B cell (primary cell): ENCODE measurements at regions not wholly inside any gene's neighbourhood (a gene's known extent, or its start where the extent isn't known, plus 50 kb on each side); places are given as distances from the start of the nearest gene placed in this dataset.

Experiments used
- ATAC-seq: fragments of 200-7000 bp; cut with Tn5 transposase; one replicate; pipeline ENCODE4 v1.10.0; 2021; ENCODE audit warnings: low read depth, mild to moderate bottlenecking, moderate number of reproducible peaks, moderate library complexity
- CTCF ChIA-PET: fragments of 350-600 bp; sonication (Branson Sonifier 250); formaldehyde crosslinking; loops from one replicate; lab custom pipeline; 2021; ENCODE audit warnings: antibody characterized with exemption, inconsistent platforms; lab: Charles Lee
- POLR2A ChIA-PET: fragments of 350-600 bp; sonication (Branson Sonifier 250); formaldehyde crosslinking; loops from one replicate; lab custom pipeline; 2021; ENCODE audit warnings: antibody characterized with exemption; lab: Charles Lee
- DNase-seq: peaks from one replicate; pipeline ENCODE4 v3.0.0; 2013
- H2AFZ ChIP-seq: 2 replicates; pipeline ENCODE4 v1.6.1; 2012; ENCODE audit warnings: mild to moderate bottlenecking, low read depth, low read length; ENCODE audit not compliant: insufficient read depth, poor library complexity, severe bottlenecking
- H3K27ac ChIP-seq, 2 donors: 1 replicate in 1 of 2; 2 replicates in 1 of 2; pipeline ENCODE4 v1.5.1; 2012 to 2013; ENCODE audit warnings: low read length in 2 of 2, mild to moderate bottlenecking in 2 of 2, moderate library complexity in 1 of 2
- H3K27me3 ChIP-seq, 4 experiments: fragments of 200-600 bp in 1 of 4; sonication (generic) in 1 of 4; replicated peaks in 1 of 4; 1 replicate in 2 of 4; 2 replicates in 2 of 4; pipeline versions ENCODE4 v1.6.1 to v1.7.0; 2013 to 2016; ENCODE audit warnings: low read length in 3 of 4, mild to moderate bottlenecking in 2 of 4, mixed read lengths in 1 of 4, moderate library complexity in 1 of 4; ENCODE audit not compliant: insufficient read depth in 4 of 4, control insufficient read depth in 3 of 4; ENCODE audit errors: control extremely low read depth in 1 of 4
- H3K36me3 ChIP-seq, 2 experiments: replicated peaks in 1 of 2; 1 replicate in 1 of 2; 2 replicates in 1 of 2; pipeline versions ENCODE4 v1.6.1 to v1.7.1; 2013; ENCODE audit warnings: low read length in 1 of 2; ENCODE audit not compliant: insufficient read depth in 2 of 2, control insufficient read depth in 1 of 2; ENCODE audit errors: control extremely low read depth in 1 of 2, extremely low read depth in 1 of 2
- H3K4me1 ChIP-seq, 2 donors: fragments of 200-600 bp in 1 of 2; sonication (generic) in 1 of 2; 1 replicate in 1 of 2; 2 replicates in 1 of 2; pipeline versions ENCODE4 v1.5.1 to v1.6.1; 2013 to 2017; ENCODE audit warnings: low read length in 2 of 2; ENCODE audit not compliant: control insufficient read depth in 2 of 2, insufficient read depth in 2 of 2
- H3K4me2 ChIP-seq: replicated peaks from 2 replicates; pipeline ENCODE3; 2012; ENCODE audit warnings: mild to moderate bottlenecking, low read depth, low read length; ENCODE audit not compliant: poor library complexity, severe bottlenecking
- H3K4me3 ChIP-seq, 5 experiments: fragments of 200-600 bp in 1 of 5; sonication (generic) in 1 of 5; 1 replicate in 3 of 5; 2 replicates in 2 of 5; pipeline versions ENCODE4 v1.5.1 to v1.7.0; 2011 to 2016; ENCODE audit warnings: low read length in 4 of 5, mild to moderate bottlenecking in 4 of 5, low read depth in 2 of 5, control low read depth in 1 of 5, moderate library complexity in 1 of 5; ENCODE audit not compliant: insufficient read depth in 1 of 5; ENCODE audit errors: control extremely low read depth in 1 of 5, extremely low read depth in 1 of 5
- H3K79me2 ChIP-seq: fragments of 200-600 bp; sonication (generic); one replicate; pipeline ENCODE4 v1.6.0; 2016; ENCODE audit warnings: low read length; ENCODE audit not compliant: control insufficient read depth, insufficient read depth
- H3K9ac ChIP-seq: fragments of 200-600 bp; sonication (generic); 2 replicates; pipeline ENCODE4 v1.6.1; 2017; ENCODE audit warnings: mild to moderate bottlenecking, low read length, moderate library complexity
- H3K9me3 ChIP-seq, 3 donors: one replicate each; pipeline versions ENCODE4 v1.6.1 to v1.7.1; 2013; ENCODE audit warnings: low read length in 2 of 3; ENCODE audit not compliant: control insufficient read depth in 2 of 3, insufficient read depth in 1 of 3; ENCODE audit errors: control extremely low read depth in 1 of 3
- H4K20me1 ChIP-seq: 2 replicates; pipeline ENCODE4 v1.6.0; 2012; ENCODE audit warnings: mild to moderate bottlenecking, low read length; ENCODE audit not compliant: insufficient read depth, control insufficient read depth, poor library complexity, severe bottlenecking
- H3K27ac Mint-ChIP-seq: one replicate; pipeline ENCODE4 v1.8.0; 2021; ENCODE audit warnings: mixed read lengths
- H3K27me3 Mint-ChIP-seq: one replicate; pipeline ENCODE4 v1.8.0; 2021; ENCODE audit warnings: mixed read lengths
- H3K4me1 Mint-ChIP-seq: one replicate; pipeline ENCODE4 v1.8.0; 2021; ENCODE audit warnings: mixed read lengths
- H3K4me3 Mint-ChIP-seq: one replicate; pipeline ENCODE4 v1.8.0; 2021; ENCODE audit warnings: mixed read lengths
- H3K9me3 Mint-ChIP-seq: one replicate; pipeline ENCODE4 v1.8.0; 2022; ENCODE audit warnings: mixed read lengths; ENCODE audit not compliant: insufficient read depth
- EZH2 ChIP-seq: IDR thresholded peaks from 2 replicates; pipeline ENCODE4 v1.6.1; 2012; ENCODE audit warnings: borderline replicate concordance, low read depth, mild to moderate bottlenecking, moderate library complexity, low read length; ENCODE audit not compliant: insufficient read depth, poor library complexity, severe bottlenecking
- WGBS: methylation state at CpG from one replicate; pipeline ENCODE4 v1.1.5; 2013; ENCODE audit warnings: missing lambda C conversion rate; ENCODE audit not compliant: insufficient coverage; 5-methylcytosine and 5-hydroxymethylcytosine counted together
- intact Hi-C: fragments of 100-400 bp; cut with micrococcal nuclease; formaldehyde crosslinking; loops from one replicate; pipeline ENCODE4 v1.10.0; 2022
- TF ChIP-seq, protein P1 (sequence below): fragments of 200-600 bp; IDR thresholded peaks from one replicate; pipeline ENCODE4 v1.8.0; 2022; ENCODE audit warnings: antibody characterized with exemption, mild to moderate bottlenecking

DNA sequence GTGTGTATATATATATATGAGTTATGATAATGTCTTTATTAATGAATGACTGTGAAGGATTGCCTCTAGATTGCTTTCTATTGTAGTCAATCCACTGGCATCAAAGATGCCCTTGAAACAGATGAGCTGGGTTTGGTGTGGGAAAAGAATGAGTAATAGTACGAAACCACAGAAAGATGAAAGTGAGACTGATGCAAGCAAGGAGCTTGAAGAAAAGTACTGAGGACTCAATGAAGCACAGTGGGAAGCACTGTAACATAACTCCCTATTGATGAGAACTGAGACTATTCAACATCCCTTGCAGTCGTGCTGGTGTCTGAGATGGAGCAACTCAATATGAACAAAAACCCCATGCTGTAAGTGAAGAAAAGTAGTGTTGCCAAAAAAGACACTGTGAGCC, 1794.2 kb downstream of the SLITRK5 start:
- Histone ChIP-seq H3K4me2 (no peak overlapping the region), H3K9ac (no peak overlapping the region), H3K4me1 (no peaks in the 10 kb centered on the region), H3K9me3 (no peaks in the 10 kb centered on the region), H3K36me3 (no peaks in the 10 kb centered on the region), H3K4me3 (no peak overlapping the region), H4K20me1 (no peaks in the 10 kb centered on the region), H3K27me3 (no peaks in the 10 kb centered on the region), H3K27ac (no peak overlapping the region), H2AFZ (no peak overlapping the region), H3K79me2 (no peaks in the 10 kb centered on the region)
- Mint-ChIP-seq H3K9me3 (no peaks in the 10 kb centered on the region), H3K4me1 (no peaks in the 10 kb centered on the region), H3K4me3 (no peak overlapping the region), H3K27ac (no peak overlapping the region), H3K27me3 (no peaks in the 10 kb centered on the region)
- ChIA-PET CTCF (no interaction called here), POLR2A (no interaction called here)
- intact Hi-C loops, result no loop called here
- WGBS, result 86% methylated on average over 1 of the region's 2 CpGs
- DNase-seq (no peak), ATAC-seq (no peak)
- TF ChIP-seq, protein P1, sequence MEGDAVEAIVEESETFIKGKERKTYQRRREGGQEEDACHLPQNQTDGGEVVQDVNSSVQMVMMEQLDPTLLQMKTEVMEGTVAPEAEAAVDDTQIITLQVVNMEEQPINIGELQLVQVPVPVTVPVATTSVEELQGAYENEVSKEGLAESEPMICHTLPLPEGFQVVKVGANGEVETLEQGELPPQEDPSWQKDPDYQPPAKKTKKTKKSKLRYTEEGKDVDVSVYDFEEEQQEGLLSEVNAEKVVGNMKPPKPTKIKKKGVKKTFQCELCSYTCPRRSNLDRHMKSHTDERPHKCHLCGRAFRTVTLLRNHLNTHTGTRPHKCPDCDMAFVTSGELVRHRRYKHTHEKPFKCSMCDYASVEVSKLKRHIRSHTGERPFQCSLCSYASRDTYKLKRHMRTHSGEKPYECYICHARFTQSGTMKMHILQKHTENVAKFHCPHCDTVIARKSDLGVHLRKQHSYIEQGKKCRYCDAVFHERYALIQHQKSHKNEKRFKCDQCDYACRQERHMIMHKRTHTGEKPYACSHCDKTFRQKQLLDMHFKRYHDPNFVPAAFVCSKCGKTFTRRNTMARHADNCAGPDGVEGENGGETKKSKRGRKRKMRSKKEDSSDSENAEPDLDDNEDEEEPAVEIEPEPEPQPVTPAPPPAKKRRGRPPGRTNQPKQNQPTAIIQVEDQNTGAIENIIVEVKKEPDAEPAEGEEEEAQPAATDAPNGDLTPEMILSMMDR, result no peak
- TF ChIP-seq EZH2, result no peak

DNA sequence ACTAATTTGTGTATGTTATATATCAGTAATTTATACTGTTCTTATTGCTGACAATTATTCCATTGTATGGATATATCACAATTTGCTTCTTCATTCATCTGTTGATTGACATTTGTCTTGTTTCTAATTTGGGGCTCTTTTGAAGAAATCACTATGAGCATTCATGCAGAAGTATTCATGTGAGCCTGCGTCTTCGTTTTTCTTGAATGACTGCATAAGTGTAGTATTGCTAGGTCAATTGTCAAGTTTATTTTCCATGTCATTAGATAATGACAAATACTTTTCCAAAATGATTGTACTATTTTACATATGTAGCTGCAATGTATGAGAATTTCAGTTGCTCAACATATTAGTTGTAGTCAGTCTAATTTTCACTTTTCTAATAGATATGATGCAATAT, 1796.9 kb downstream of the SLITRK5 start:
- Histone ChIP-seq H3K4me3 (no peak overlapping the region), H3K9me3 (no peaks in the 10 kb centered on the region), H4K20me1 (no peaks in the 10 kb centered on the region), H3K27ac (no peak overlapping the region), H2AFZ (no peak overlapping the region), H3K4me2 (no peak overlapping the region), H3K9ac (no peak overlapping the region), H3K4me1 (no peaks in the 10 kb centered on the region), H3K79me2 (no peaks in the 10 kb centered on the region), H3K36me3 (no peaks in the 10 kb centered on the region), H3K27me3 (no peaks in the 10 kb centered on the region)
- ATAC-seq, result no peak
- no peak for DNase-seq
- Mint-ChIP-seq H3K27me3 (no peaks in the 10 kb centered on the region), H3K4me1 (no peaks in the 10 kb centered on the region), H3K9me3 (no peaks in the 10 kb centered on the region), H3K4me3 (no peak overlapping the region), H3K27ac (no peak overlapping the region)
- intact Hi-C loops, result no loop called here
- ChIA-PET POLR2A (no interaction called here), CTCF (no interaction called here)
- no CpG with 5 or more reads among the region's 2 CpGs for WGBS
- no peak for TF ChIP-seq EZH2
- TF ChIP-seq, protein P1, result no peak
